Common myeloid progenitor, CD34-positive (primary cell): ENCODE measurements at regions not wholly inside any gene's neighbourhood (a gene's known extent, or its start where the extent isn't known, plus 50 kb on each side); places are given as distances from the start of the nearest gene placed in this dataset.
A peak's percentile ranks its signal among the peaks of the same experiment; 100 is the strongest.
"Not testable (repeated sequence)": the region's sequence is repeated elsewhere in the genome, so short reads cannot be mapped to it uniquely, and the experiment has no call there.

Experiments used
- CTCF ChIA-PET: fragments of 350-600 bp; sonication (Branson Sonifier 250); formaldehyde crosslinking; loops from one replicate; lab custom pipeline; 2021; ENCODE audit warnings: antibody characterized with exemption; lab: Charles Lee
- POLR2A ChIA-PET: fragments of 350-600 bp; sonication (Branson Sonifier 250); formaldehyde crosslinking; loops from one replicate; lab custom pipeline; 2021; ENCODE audit warnings: antibody characterized with exemption; lab: Charles Lee
- DNase-seq, 3 donors: peaks; one replicate each; pipeline versions ENCODE4 v3.0.0 to v3.0.0-alpha.2; 2013
- H3K27ac ChIP-seq, 2 experiments: 1 replicate in 1 of 2; 2 replicates in 1 of 2; pipeline ENCODE4 v1.7.0; 2013; ENCODE audit warnings: inconsistent platforms in 2 of 2, low read length in 2 of 2, mild to moderate bottlenecking in 2 of 2, low read depth in 1 of 2, moderate library complexity in 1 of 2; ENCODE audit not compliant: severe bottlenecking in 2 of 2, insufficient read depth in 1 of 2, poor library complexity in 1 of 2
- H3K27me3 ChIP-seq, 5 experiments: replicated peaks in 2 of 5; 1 replicate in 3 of 5; 2 replicates in 2 of 5; pipeline versions ENCODE4 v1.6.1 to v1.7.0; 2013; ENCODE audit warnings: low read length in 4 of 5, mild to moderate bottlenecking in 2 of 5, moderate library complexity in 2 of 5, inconsistent platforms in 1 of 5; ENCODE audit not compliant: insufficient read depth in 5 of 5, control insufficient read depth in 4 of 5
- H3K36me3 ChIP-seq, 4 experiments: 1 replicate in 2 of 4; 2 replicates in 2 of 4; pipeline versions ENCODE4 v1.6.1 to v1.7.0; 2013; ENCODE audit warnings: low read length in 3 of 4, control low read depth in 1 of 4, mild to moderate bottlenecking in 1 of 4; ENCODE audit not compliant: control insufficient read depth in 4 of 4, insufficient read depth in 4 of 4
- H3K4me1 ChIP-seq, 4 experiments: 1 replicate in 3 of 4; 2 replicates in 1 of 4; pipeline versions ENCODE4 v1.6.1 to v1.7.1; 2013; ENCODE audit warnings: low read length in 3 of 4, mild to moderate bottlenecking in 3 of 4, control low read depth in 1 of 4, inconsistent platforms in 1 of 4, moderate library complexity in 1 of 4; ENCODE audit not compliant: control insufficient read depth in 4 of 4, insufficient read depth in 4 of 4; ENCODE audit errors: control extremely low read depth in 1 of 4
- H3K4me3 ChIP-seq, 7 experiments: 1 replicate in 4 of 7; 2 replicates in 3 of 7; pipeline versions ENCODE4 v1.5.1 to v1.7.0; 2013; ENCODE audit warnings: mild to moderate bottlenecking in 7 of 7, low read length in 6 of 7, moderate library complexity in 6 of 7, inconsistent platforms in 2 of 7, low read depth in 2 of 7, control low read depth in 1 of 7; ENCODE audit not compliant: insufficient read depth in 4 of 7, control insufficient read depth in 1 of 7; ENCODE audit errors: extremely low read depth in 1 of 7
- H3K9me3 ChIP-seq, 5 experiments: 1 replicate in 4 of 5; 2 replicates in 1 of 5; pipeline versions ENCODE4 v1.6.1 to v1.7.1; 2013; ENCODE audit warnings: low read length in 4 of 5, mild to moderate bottlenecking in 2 of 5, inconsistent platforms in 1 of 5, low read depth in 1 of 5, moderate library complexity in 1 of 5; ENCODE audit not compliant: control insufficient read depth in 4 of 5, insufficient read depth in 2 of 5; ENCODE audit errors: control extremely low read depth in 1 of 5
- WGBS: methylation state at CpG from one replicate; pipeline ENCODE4 v1.1.5; 2013; ENCODE audit not compliant: insufficient coverage; 5-methylcytosine and 5-hydroxymethylcytosine counted together

DNA sequence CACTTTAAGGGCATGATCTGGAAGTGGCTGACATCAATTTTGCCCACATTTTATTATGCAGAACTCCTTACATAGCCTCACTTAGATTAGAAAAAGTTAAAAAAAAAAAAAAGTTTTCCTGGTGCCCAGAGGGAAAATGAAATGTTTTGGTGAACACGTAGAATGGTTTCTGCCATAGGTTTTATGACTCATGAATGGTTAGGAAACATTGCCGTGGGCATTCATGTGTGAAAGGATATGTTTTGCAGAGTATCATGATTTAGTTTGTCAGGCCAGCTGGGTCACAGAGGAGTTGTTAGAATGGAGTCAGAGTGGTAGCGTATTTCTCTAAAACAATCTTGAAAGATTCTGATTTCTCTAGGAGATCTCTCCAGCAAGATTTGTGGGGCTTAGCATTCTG is 133.8 kb downstream of the MRPL57 start:
- no peak for DNase-seq
- H3K27me3 ChIP-seq = no peaks in the 10 kb centered on the region
- CTCF ChIA-PET = interaction anchor here (1.6 to 2.7 kb wide), 2 partner anchors 9 to 12 kb away, joined by 4 to 12 read pairs; no protein-coding TSS in a partner anchor
- no peaks in the 10 kb centered on the region for H3K4me1 ChIP-seq
- peaks cover 2 to 20% (median 8%) of the 10 kb centered on the region in 4 experiments for H3K36me3 ChIP-seq
- no peak overlapping the region for H3K4me3 ChIP-seq
- no peak overlapping the region for H3K27ac ChIP-seq
- no peaks in the 10 kb centered on the region for H3K9me3 ChIP-seq
- POLR2A ChIA-PET = no interaction called here
- 75% methylated on average over 2 of the region's 3 CpGs for WGBS

DNA sequence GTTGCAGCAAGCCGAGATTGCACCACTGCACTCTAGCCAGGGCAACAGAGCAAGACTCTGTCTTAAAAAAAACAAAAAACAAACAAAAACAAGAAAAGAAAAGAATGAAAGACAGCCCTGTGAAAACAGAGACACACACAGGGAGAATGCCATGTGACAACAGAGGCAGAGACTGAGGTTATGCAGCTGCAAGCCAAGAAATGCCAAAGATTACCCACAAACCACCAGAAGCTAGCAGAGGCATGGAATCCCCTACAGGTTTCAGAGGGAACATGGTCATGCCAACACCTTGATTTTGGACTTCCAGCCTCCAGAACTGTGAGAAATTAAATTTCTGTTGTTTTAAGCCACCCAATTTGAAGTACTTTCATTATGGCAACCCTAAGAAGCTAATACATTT is 138.5 kb downstream of the MRPL57 start:
- H3K4me1 ChIP-seq, DNase-seq, H3K4me3 ChIP-seq, H3K9me3 ChIP-seq, H3K27me3 ChIP-seq, POLR2A ChIA-PET, H3K27ac ChIP-seq, CTCF ChIA-PET: not testable (repeated sequence)
- WGBS = 100% methylated on average over 1 of the region's 1 CpG
- H3K36me3 ChIP-seq = peaks cover 2 to 21% (median 12%) of the 10 kb centered on the region in 4 experiments

DNA sequence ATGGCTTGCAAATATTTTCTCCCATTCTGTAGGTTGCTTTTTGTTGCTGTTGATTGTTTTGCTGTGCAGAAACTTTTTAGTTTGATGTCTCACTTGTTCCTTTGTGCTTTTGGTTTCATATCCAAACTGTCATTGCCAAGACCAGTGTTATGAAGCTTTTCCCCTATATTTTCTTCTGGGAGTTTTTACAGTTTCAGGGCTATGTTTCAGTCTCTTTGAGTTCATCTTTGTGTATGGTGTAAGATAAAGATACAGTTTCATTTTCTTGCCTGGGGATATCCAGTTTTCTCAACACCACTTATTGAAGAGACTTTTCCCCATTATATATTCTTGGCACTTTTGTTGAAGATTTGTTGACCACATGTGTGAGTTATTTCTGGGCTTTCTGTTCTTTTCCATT is 139.9 kb downstream of the MRPL57 start:
- no peak overlapping the region for H3K4me3 ChIP-seq
- no peaks in the 10 kb centered on the region for H3K4me1 ChIP-seq
- CTCF ChIA-PET = no interaction called here
- DNase-seq = no peak
- peaks cover 0 to 8% (median 4%) of the 10 kb centered on the region in 5 experiments for H3K9me3 ChIP-seq
- H3K36me3 ChIP-seq = peaks cover 0 to 16% (median 8%) of the 10 kb centered on the region in 4 experiments
- H3K27me3 ChIP-seq = no peaks in the 10 kb centered on the region
- H3K27ac ChIP-seq = no peak overlapping the region
- POLR2A ChIA-PET = no interaction called here

DNA sequence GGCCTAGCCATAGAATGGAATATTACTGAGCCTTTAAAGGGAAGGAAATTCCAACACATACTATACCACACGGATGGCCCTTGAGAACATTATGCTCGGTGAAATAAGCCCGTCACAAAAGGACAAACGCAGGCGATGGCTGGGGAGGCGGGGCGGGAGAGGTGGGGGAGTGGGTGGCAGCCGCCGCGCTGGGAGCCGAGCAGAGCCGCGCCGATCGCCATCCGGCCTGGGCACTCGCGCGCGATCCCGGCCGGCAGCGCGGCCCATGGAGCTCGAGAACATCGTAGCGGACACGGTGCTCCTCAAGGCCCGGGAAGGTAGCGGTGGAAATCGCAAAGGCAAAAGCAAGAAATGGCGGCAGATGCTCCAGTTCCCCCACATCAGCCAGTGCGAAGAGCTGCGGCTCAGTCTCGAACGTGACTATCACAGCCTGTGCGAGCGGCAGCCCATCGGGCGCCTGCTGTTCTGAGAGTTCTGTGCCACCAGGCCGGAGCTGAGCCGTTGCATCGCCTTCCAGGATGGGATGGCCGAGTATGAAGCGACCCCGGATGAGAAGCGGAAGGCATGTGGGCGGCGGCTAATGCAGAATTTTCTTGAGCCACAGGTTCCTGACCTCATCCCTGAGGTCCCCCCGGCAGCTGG is 140.1 kb downstream of the ZDHHC20 start:
- peak in 1 of 3 donors; percentile 28 for DNase-seq
- POLR2A ChIA-PET = no interaction called here
- Histone ChIP-seq H3K9me3 (peaks cover 0 to 8% (median 4%) of the 10 kb centered on the region in 5 experiments), H3K4me3 (peak overlapping the region in 3 of 7 experiments; percentile 28 to 68 (median 53)), H3K4me1 (no peaks in the 10 kb centered on the region), H3K36me3 (peaks cover 0 to 17% (median 3%) of the 10 kb centered on the region in 4 experiments), H3K27me3 (no peaks in the 10 kb centered on the region), H3K27ac (no peak overlapping the region)
- CTCF ChIA-PET = no interaction called here
- WGBS = 66% methylated on average over 43 of the region's 50 CpGs

DNA sequence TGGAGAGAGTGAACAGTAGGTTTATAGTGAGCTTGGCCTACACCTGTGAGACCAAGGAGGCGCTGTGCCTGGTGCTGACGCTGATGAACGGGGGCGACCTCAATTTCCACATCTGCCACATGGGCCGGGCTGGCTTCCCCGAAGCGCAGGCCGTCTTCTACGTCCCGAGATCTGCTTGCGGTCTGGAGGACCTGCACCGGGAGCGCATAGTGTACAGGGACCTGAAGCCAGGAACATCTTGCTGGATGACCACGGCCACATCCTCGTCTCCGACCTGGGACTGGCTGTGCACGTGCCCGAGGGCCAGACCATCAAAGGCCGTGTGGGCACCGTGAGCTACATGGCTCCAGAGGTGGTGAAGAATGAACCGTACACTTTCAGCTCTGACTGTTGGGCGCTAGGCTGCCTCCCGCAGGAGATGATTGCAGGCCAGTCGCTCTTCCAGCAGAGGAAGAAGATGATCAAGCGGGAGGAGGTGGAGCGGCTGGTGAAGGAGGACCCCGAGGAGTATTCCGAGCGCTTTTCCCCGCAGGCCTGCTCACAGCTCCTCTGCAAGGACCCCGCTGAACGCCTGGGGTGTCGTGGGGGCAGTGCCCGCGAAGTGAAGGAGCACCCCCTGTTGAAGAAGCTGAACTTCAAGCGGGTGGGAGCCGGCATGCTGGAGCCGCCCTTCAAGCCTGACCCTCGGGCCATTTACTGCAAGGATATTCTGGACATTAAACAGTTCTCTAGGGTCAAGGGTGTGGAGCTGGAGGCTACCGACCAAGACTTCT is 139.0 kb downstream of the ZDHHC20 start:
- no peaks in the 10 kb centered on the region for H3K27me3 ChIP-seq
- H3K36me3 ChIP-seq = peaks cover 0 to 17% (median 3%) of the 10 kb centered on the region in 4 experiments
- no peaks in the 10 kb centered on the region for H3K4me1 ChIP-seq
- ChIA-PET POLR2A (no interaction called here), CTCF (interaction anchor here (2.0 kb wide), 1 partner anchor 23 kb away, joined by 5 read pairs; no protein-coding TSS in a partner anchor)
- H3K9me3 ChIP-seq = peaks cover 0 to 8% (median 4%) of the 10 kb centered on the region in 5 experiments
- H3K4me3 ChIP-seq = no peak overlapping the region
- 98% methylated on average over 33 of the region's 40 CpGs for WGBS
- no peak overlapping the region for H3K27ac ChIP-seq
- no peak for DNase-seq

DNA sequence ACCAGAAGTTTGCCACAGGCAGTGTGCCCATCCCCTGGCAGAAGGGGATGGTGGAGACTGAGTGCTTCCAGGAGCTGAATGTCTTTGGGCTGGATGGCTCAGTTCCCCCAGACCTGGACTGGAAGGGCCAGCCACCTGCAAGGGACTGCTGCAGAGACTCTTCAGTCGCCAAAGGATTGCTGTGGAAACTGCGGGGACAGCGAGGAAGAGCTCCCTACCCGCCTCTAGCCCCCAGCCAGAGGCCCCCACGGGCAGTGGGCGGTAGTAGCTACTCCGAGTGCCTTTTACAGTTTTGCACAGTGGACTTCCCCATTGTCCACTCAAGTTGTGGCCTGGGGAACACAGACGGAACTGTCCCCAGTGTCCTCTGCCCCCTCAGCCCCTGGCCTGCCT is 138.5 kb downstream of the ZDHHC20 start:
- Histone ChIP-seq H3K27ac (no peak overlapping the region), H3K27me3 (no peaks in the 10 kb centered on the region), H3K4me1 (no peaks in the 10 kb centered on the region), H3K4me3 (no peak overlapping the region), H3K9me3 (peaks cover 0 to 8% (median 4%) of the 10 kb centered on the region in 5 experiments), H3K36me3 (peaks cover 0 to 21% (median 3%) of the 10 kb centered on the region in 4 experiments)
- POLR2A ChIA-PET = no interaction called here
- CTCF ChIA-PET = interaction anchor here (1.5 to 2.0 kb wide), 2 partner anchors 9 to 24 kb away, joined by 3 to 5 read pairs; no protein-coding TSS in a partner anchor
- 91% methylated on average over 8 of the region's 8 CpGs for whole genome bisulfite sequencing
- DNase-seq = no peak

DNA sequence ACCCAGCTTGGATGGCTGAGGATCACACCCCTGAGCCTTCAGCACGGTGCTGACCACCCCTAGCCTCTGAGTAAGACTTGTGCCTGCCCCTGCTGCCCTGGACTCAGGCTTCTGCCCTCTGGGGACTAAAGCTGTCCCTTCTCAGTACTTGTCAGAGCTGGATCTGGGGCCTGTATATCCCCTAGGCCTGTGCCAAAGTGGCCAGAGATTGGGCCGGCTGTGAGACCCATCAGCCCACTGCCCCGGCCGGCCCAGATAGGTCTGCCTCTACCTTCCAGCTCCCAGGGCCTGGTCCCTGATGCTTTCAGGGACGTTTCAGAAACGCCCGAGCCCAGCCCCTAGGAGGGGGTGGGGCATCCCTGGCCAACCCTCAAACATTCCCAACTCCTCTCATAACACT is 137.8 kb downstream of the ZDHHC20 start:
- DNase-seq = no peak
- CTCF ChIA-PET = interaction anchor here (1.5 to 2.0 kb wide), 2 partner anchors 10 to 24 kb away, joined by 3 to 5 read pairs; no protein-coding TSS in a partner anchor

More for the DNA sequence above, 137.8 kb downstream of the ZDHHC20 start:
- Histone ChIP-seq H3K27me3 (no peaks in the 10 kb centered on the region), H3K9me3 (peaks cover 0 to 8% (median 4%) of the 10 kb centered on the region in 5 experiments), H3K36me3 (peaks cover 0 to 24% (median 3%) of the 10 kb centered on the region in 4 experiments), H3K27ac (no peak overlapping the region), H3K4me1 (peaks cover 0 to 4% (median 0%) of the 10 kb centered on the region in 4 experiments), H3K4me3 (no peak overlapping the region)
- 100% methylated on average over 3 of the region's 7 CpGs for WGBS
- POLR2A ChIA-PET = no interaction called here
